ENCODE measurements at regions not wholly inside any gene's neighbourhood (a gene's known extent, or its start where the extent isn't known, plus 50 kb on each side); places are given as distances from the start of the nearest gene placed in this dataset.
A peak's percentile ranks its signal among the peaks of the same experiment; 100 is the strongest.

DNA sequence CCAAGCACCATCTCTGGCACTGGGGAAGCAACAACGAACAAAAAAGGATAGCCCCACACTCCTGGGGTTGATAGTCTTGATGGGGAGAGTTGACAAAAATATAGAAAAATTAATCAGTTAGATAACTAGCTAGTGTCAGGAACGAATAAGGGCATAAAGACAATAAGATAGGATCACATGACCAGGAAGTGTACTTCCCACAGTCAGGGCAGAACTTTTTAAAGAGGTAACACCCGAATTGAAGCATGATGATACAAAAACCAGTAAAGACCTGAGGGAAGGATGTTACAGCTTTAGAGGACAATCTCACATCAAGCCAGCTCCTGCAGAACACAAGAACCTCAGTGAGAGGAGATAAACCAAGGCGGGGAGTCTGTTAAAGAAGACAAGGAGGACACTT is 295.4 kb upstream of the CRIM1 start:
- no peak for DNase-seq (ENCODE audit: extremely low read depth, low read depth, low spot score)

DNA sequence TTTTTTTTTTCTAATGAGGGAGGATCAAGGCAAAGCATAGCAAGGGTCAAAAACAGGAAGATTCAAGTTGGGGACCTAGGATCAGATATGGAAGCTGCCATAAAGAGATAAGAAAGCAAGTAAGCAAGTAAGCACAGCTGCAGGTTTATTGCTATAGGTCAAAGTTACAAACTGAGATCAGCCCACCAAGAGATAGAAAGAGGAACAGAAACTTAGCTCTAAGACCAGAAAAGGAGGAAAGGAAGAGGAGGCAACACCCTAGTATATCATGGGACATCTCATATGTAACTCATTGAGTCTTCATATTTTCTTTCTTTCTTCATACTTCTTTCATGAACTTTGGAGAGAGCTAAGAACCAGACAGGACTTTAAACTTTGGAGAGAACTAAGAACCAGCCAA is 295.9 kb upstream of the CRIM1 start:
- no peak for DNase-seq (ENCODE audit: extremely low read depth, low read depth, low spot score)

DNA sequence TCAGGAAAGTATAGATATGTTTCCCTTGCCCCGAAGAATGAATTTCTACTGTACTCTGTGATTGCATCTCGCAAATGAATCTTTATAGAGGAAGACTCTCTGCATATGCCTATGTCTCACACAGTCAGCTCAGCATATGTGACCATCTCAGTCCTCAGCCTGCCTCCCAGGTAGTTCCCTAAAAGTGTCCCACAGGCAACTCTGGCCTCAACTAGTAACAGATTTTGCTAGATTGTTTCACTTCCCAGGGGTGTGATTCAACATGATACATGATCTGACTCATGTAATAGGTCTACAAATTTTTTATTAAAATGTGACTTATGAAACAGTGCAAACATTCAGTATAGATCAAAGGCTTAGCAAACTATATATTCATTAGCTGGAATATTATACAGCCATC is 296.6 kb upstream of the CRIM1 start:
- no peak for DNase-seq (ENCODE audit: extremely low read depth, low read depth, low spot score)

DNA sequence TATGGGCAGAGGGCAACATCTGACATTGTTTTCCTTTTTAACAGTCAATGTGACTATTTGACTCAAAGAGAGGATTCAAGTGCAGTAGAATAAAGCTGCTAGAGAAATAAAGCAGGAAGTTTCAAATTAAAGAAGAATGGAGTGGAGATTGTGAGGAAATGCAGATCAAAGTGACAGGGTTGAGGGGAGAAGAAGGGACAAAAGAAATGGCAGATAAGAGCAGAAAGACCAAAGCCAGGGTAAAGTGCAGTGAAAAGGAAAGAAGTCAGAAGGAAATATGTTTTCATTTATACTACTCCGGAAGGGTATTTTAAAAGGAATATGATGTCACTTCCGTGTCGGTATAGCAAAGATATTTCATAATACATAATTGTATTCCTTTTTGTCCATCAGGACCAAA is 297.5 kb upstream of the CRIM1 start:
- DNase-seq (ENCODE audit: extremely low read depth, low read depth, low spot score): no peak

DNA sequence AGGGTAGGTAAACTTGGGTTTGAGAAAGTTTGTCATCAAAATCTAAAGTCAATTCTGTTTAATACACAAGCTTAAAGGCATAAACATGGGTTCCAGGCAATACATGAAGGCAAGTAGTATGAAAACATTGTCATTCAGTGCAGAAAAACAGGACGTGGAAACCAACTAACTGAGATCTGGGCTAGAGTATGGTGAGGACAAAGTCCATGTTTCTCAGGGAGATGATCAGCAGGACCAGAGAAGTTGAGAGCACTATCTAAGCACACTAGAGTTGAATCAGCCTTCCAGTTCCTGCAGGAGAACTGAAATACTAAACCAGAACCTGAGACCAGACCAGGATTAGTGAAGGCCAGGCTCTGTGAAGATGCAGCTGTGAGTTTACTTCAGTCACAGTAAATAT is 302.8 kb upstream of the CRIM1 start:
- no peak for DNase-seq (ENCODE audit: extremely low read depth, low read depth, low spot score)

DNA sequence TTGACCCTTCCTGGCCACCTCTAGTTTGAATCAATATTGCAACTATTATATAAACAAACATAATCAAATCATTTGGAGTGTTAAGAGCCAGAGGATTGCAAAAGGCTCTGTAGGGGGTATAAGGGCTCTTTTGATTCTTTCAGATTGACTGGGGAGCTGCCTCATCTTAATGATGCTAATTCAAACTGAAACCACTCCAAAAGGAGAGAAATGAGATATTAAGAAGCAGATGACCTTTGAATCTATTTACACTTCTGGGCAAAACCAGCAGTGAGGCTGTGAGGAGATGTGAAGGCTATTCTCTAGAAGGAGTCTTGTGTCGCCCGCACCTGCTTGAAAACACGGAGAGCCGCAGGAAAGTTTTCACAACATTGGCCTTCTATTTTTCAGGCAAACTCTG is 311.2 kb upstream of the CRIM1 start:
- no peak for DNase-seq (ENCODE audit: extremely low read depth, low read depth, low spot score)

DNA sequence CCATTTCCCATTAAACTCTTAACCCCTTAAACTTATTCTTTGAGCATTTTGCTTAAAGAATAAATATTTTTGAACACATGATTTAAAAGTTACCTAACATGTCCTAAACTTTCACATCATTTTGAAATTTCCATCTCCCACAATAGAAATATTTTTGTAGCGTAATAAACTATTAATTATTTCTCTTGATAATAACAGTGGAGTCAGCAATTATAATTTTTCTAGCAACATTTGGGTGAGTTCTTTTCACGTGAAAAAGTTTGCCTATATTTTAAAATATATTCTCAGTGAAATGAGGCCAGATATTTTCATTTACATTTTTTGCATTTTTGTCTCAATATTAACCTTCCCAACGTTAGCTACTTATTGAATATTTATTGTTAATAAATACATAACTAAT is 320.4 kb upstream of the CRIM1 start:
- no peak for DNase-seq (ENCODE audit: extremely low read depth, low read depth, low spot score)

DNA sequence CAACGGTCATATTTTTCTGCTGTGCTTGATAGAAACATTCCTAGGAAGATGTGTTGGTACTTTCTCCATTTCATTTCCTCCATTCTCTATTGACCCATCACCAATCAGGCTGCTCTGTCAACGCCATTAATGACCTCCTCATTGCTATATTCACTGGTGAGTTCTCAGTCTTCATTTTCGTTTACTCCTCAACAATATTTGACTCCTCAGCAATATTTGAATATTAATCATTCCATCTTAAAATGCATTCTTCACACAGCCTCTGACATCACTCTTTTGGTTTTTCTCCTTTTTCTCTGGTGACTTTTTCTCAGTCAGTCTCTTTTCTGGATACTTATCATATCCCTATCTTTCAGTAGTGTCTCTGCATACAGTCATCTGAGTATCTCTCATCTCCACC is 323.5 kb upstream of the CRIM1 start:
- no peak for DNase-seq (ENCODE audit: extremely low read depth, low read depth, low spot score)

DNA sequence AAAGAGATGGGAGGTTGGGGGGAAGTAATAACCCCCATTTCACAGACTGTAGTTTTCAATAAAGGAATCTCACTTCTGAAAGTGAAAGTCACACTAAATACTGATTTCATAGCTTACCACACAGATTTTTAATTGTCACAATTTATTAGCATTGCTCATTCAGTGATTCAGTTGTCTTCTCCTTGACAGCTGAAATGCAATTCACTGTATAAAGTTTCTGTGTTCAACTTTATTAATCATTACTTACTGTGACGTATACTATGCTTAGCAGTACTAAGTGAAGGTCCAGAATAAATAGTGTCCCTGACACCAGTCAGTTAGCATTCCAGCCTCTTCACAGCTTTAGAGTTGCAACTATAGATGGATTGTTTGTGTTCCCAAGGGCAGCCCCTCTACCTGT is 324.1 kb upstream of the CRIM1 start:
- DNase-seq (ENCODE audit: extremely low read depth, low read depth, low spot score): no peak

DNA sequence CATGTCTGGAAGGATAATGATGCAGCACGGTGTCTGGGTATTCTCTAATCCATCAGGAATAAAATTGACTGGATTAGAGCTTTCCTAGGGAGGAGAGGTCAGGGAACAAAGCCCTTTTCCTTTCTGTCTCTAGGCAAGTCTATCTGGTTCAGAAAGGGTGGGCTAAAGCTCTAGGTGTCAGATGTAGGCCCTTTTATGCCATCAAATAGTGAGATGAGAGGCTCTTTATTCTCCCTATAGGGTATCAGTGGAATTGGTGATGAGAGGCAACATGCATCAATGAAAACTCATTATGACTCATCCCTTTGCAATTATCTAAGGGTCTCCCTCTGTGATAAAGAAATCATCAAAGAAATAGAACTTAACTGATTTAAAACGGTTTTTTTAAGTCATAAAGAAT is 328.0 kb upstream of the CRIM1 start:
- DNase-seq (ENCODE audit: extremely low read depth, low read depth, low spot score): no peak

DNA sequence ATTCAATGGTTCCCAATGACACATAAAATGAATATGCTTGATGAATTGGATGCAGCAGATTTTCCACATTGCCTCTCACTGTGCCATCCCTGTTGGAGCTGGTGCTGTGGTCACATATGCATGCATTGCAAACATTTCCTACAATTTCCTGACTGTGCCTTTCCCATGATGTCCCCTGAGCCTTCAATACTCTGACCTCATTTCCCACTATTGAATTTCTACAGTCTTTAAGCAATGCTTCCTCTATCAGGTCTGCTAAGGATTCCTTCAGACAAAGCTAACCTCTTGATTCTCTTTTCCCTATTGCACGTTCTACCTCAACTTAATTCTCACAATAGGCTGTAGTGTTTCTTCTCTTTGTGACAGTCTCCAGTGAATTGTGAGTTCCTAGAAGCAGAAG is 342.5 kb upstream of the CRIM1 start:
- peak; percentile 1 for DNase-seq (ENCODE audit: extremely low read depth, low read depth, low spot score)

DNA sequence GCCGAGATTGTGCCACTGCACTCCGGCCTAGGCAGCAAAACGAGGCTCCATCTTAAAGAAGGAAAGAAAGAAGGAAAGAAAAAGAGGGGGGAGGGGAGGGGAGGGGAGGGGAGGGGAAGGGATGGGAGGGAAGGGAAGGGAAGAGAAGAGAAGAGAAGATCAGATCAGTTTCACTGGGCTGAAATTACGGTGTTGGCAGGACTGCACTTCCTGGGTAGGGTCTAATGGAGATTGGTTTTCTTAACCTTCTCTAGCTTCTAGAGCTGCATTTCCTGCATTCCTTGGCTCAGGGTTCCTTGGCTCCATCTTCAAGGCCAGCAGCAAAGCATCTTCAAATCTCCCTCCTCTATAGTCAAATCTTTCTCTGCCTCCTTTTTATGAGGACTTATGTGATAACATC is 349.1 kb upstream of the CRIM1 start:
- DNase-seq (ENCODE audit: extremely low read depth, low read depth, low spot score): no peak

DNA sequence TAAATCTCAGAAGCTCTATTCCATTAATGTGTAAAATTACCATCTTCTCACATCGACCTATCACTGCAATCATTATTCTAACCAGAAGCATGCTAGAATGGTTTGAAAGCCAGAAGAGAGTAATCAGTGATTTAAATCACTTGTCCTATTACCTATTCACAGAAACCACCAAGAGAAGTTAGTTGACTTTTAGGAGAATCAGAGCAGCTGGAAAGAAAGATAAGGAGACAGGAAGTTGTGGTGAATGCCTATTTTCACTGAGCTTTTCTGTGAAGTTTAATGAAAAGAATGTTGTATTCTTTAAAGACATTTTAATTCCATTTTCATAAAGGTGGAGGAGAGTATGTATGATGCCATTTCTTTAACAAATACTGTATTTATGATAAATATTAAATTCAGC is 352.6 kb upstream of the CRIM1 start:
- no peak for DNase-seq (ENCODE audit: extremely low read depth, low read depth, low spot score)

DNA sequence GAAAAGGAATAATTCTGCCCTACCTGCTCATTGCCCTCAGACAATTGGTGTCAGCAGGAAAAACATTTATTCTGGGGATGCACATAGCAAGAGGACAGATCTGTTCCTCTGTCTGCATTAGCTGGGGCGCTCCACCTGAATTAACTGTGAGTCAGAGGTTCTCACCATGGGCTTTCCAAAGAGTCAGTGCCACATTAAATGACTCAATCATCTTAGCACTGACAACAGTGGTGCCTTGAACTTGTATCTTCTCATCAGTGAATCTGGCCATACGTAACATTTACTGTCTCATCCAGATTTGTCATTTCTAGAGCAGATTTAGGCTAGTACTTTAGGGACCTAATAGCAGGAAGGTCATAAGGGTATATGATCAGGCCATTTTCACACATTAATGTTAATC is 358.1 kb upstream of the CRIM1 start:
- DNase-seq (ENCODE audit: extremely low read depth, low read depth, low spot score): no peak

DNA sequence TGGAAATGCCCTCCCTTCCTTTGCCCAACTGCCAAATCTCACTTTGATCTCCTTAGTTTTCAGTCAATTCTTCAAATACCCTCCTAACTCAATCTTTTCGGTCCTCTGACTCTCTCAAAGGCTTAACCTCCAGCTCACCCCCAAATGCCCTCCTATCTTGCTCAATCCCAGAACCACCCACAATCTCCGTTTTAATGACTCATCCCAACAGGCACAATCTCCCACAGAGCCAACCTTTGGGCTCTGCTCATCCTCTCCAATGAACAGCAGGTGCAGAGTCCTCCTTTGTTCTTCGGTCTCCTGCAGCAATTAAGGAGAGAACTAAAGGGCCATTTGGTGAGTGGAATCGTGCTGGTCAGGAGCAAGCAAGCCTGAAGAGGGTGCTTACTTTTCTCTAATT is 366.1 kb upstream of the CRIM1 start:
- no peak for DNase-seq (ENCODE audit: extremely low read depth, low read depth, low spot score)

DNA sequence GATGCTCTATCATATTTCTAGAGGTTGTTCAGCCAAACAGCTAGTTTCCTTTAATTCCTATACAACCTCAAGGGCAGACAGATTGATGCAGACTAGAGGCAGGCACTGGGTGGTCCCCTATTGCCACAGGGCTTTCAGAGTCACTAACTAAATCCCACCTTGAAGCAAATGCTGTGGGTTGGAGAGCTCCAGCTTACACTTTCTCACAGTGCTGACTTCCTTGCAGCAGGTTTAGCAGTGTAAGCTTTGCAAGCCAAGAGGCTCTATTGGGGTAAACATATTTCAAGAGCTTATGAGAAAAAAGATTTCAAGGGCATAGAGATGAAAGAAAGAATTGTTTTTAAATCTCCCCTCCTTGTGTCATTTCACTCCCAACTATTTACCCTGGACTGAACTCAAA is 366.5 kb upstream of the CRIM1 start:
- no peak for DNase-seq (ENCODE audit: extremely low read depth, low read depth, low spot score)

DNA sequence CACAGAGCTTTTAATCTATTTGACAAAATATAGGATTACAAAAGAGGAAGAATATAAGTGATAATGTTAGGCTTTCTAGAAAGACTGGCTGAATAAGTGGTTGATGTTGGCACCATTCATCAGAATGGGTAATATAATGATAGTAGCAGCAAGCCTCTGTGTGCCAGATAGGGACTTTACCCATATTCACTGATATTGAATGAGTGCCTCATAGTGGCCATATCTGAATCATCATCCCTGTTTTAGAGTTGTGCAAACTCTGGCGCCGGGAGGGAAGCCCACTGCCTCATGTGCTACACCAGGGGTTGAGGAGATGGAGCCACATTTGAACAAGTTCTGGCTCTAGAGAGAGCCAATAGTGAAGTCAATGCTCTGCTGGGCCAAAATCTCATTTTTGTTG is 368.7 kb upstream of the CRIM1 start:
- DNase-seq (ENCODE audit: extremely low read depth, low read depth, low spot score): no peak

DNA sequence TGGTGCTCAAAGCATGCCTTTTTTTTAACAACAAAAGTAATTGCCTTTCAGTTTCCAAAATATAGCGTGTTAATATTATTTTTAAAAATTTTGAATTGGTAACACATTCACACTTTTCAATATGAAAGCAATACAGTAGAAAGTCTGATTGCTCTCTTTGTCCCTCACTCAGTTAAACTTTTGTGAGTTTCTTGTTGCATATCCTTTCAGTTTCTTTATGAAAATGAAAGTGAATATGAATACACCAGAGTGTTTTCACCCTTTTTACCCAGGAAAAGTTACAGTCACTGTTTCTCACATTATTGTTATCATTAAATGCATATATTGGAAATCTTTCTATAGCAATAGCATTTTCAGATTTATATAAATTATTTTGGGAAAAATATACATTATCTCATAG is 377.4 kb upstream of the CRIM1 start:
- DNase-seq (ENCODE audit: extremely low read depth, low read depth, low spot score): no peak

DNA sequence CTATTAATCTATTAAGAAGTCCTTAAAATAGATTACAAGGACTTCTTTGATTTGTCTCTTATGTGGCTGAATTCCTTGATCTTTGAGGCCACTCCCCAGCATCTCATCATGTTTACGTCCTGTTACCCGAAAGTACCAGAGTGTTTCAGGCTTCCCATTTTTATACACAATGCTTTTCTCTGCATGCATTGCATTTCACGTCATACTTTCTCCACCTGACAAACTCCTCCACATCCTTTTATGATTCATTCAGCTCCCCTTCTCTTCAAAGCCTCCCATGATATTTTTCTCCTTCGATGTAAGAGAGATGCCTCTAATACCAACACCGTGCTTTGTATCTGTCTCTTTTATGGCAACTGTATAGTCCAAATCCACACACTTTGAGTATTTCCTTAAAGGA is 379.0 kb upstream of the CRIM1 start:
- DNase-seq (ENCODE audit: extremely low read depth, low read depth, low spot score): no peak

DNA sequence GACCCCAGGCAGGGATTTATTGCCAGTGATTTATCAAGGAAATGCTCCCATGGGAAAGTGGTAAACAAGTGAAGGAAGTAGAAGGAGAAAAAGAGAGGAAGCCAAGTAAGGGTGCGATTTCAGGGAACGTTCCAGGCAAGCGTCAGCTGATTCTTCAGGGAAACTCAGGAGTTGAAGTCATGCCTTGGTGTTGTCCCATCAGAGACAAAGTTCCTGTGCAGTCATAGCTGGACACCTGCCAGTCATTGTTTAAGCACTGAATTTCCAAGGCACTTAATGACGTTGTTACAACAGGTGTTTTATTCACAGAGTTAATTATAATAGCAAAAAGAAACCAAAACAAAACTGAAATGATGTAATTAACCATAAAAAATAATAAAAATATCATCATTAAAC is 381.8 kb upstream of the CRIM1 start:
- DNase-seq (ENCODE audit: extremely low read depth, low read depth, low spot score): peak; percentile 97

DNA sequence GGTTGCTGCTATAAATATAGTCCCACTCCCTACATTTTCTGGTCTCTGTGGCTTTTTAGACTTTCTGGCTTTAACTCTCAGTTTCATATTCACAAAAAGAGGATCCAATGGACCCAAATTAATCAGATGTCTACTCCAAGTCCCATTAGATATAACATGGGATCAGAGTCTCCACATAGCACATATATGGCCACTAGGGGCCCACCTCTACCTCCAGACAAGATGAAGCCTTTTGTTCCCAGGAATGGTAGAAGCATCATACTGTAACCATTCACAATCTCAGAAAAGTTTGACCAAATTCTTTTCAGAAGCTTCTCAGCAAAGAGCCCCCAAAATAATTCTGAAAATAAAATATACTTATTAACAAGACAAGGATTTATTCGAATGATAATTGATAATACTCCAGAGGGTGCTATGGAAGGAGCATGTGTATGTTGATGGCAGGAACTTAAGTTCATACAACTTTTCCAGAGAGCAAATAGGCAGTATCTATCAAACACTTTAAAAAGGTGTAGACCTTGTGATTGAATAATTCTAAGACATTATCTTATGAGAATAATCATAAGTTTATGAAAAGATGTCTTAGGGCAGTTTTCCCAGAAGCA is 382.3 kb upstream of the CRIM1 start:
- peak; percentile 54 for DNase-seq (ENCODE audit: extremely low read depth, low read depth, low spot score)

DNA sequence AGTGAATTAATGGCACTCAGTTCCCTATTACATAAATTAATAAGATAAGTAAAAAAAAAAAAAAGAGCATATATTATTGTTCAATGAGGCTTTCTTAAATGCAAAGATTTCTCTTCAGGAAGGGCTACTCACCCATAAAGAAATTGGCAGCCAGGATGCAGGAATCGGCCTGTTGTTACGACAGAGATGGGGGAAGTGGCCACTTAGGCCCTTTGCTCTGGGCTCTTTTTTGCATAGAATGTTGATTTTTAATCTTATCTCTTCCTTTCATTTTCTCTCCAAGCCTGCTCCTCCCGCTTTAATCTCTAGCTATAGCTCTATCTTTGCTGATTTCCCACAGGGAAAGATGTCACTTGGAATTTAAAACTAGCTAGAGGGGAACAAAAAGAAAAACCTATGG is 391.8 kb upstream of the CRIM1 start:
- peak; percentile 37 for DNase-seq (ENCODE audit: extremely low read depth, low read depth, low spot score)

DNA sequence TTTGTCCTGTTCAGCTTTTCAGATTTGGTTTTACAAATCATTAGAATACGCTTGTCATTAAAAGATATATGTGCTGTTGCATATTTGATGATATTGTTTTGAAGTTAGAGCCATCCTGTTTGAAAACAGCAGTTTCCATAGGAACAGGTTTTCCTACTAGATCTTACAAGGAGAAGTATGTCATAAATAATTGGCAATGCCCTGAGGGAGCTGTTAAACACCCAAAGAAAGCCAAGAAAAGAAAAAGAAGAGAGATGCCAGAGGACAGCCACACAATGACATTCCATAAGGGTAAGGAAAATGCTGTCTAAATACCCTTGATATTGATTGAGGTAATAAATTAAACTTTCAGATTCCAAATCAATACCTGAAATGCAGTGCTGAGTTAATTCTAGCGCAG is 392.2 kb upstream of the CRIM1 start:
- peak; percentile 22 for DNase-seq (ENCODE audit: extremely low read depth, low read depth, low spot score)

Data from glomerular endothelial cell (primary cell).